ENCODE measurements at regions not wholly inside any gene's neighbourhood (a gene's known extent, or its start where the extent isn't known, plus 50 kb on each side); places are given as distances from the start of the nearest gene placed in this dataset.

DNA sequence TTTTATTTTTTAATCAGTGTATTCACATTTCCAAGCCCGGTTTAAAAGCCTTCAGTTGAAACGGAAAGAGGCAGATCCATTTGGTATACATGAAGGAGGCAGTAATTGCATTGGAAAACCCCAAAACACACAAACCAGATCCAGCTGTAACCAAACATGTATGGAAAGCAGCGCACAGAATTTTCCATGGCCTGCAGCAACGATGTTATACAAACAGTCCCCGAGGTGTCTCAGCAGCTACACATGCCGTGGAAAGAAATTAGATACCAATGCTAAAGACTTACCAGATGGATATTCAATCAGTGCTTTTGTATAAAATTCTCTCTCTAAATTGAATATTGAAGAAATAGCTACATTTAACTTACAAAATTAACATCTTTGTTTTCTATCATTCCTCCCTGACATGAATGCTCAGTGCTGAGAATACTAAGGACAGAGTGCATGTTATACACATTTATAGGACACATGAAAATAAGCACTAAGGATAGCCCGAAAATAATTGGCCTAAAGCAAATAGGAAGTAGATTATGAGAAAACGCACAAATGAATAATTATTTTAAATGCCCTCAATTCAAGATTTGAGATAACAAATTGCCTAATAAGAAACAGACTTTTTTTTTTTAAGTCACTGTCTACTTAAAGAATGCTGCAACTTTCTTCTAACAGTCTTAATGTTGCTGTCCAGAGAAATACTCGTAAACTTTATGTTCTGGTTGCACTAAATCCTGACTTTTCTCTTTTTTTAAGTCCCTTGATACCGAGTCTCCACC lies 713.1 kb downstream of the HDGFL1 start:
- intact Hi-C loops (cut with micrococcal nuclease), result no loop called here
- Histone ChIP-seq H3K27me3 (ENCODE audit: insufficient read depth, low read length) (no peaks in the 10 kb centered on the region), H3K79me2 (ENCODE audit: insufficient read depth, low read length) (no peaks in the 10 kb centered on the region), H3K4me2 (ENCODE audit: low read length) (no peak overlapping the region), H3K9me3 (ENCODE audit: control insufficient read depth in 1 of 2, insufficient read depth in 1 of 2, low read depth in 1 of 2, low read length in 2 of 2) (no peaks in the 10 kb centered on the region; a peak in 1 of 4 replicates), H3K36me3 (ENCODE audit: control insufficient read depth in 1 of 2, insufficient read depth in 2 of 2, low read length in 2 of 2) (no peaks in the 10 kb centered on the region), H4K20me1 (ENCODE audit: insufficient read depth) (no peaks in the 10 kb centered on the region), H3K27ac (ENCODE audit: low read depth, low read length) (no peak overlapping the region), H3K4me1 (ENCODE audit: control insufficient read depth in 1 of 2, insufficient read depth in 2 of 2, low read length in 2 of 2) (no peaks in the 10 kb centered on the region), H3K4me3 (replicated peaks in 1 of 2; ENCODE audit: low read depth in 1 of 2, low read length in 2 of 2) (no peak overlapping the region), H3K9ac (ENCODE audit: low read length) (no peak overlapping the region), H2AFZ (ENCODE audit: low read depth, low read length, poor library complexity, severe bottlenecking) (no peak overlapping the region), H3K9me2 (ENCODE audit: insufficient read depth) (no peaks in the 10 kb centered on the region)
- no TSS peak for BruUV-seq (replicated peaks)
- no peak for ATAC-seq
- TF ChIP-seq ZFX (IDR thresholded peaks at IDR 0.05), result no peak
- no peak for TF ChIP-seq POLR2AphosphoS5 (IDR thresholded peaks at IDR 0.05; ENCODE audit: low read depth, low read length)
- TF ChIP-seq SIN3A (IDR thresholded peaks at IDR 0.05; ENCODE audit: low read depth), result no peak
- TF ChIP-seq CBX3 (IDR thresholded peaks at IDR 0.05; ENCODE audit: low read depth), result no peak
- no peak for TF ChIP-seq ZBTB33 (IDR thresholded peaks at IDR 0.05; ENCODE audit: extremely low read depth, insufficient replicate concordance, low read length)
- no peak for TF ChIP-seq RAD21 (IDR thresholded peaks at IDR 0.05; ENCODE audit: low read depth)
- ChIA-PET RAD21 (ENCODE audit: low non-redundant PET in 1 of 2, low total read pairs in 2 of 2, uncharacterized antibody in 2 of 2, unreplicated experiment in 2 of 2) (no interaction called here), POLR2A (no interaction called here), CTCF (no interaction called here)
- DNase-seq (ENCODE audit: low read depth, low spot score), result no peak

- H3K27ac ChIP-seq (ENCODE audit: low read depth, low read length), result no peak overlapping the region
- H3K4me3 ChIP-seq (replicated peaks in 1 of 2; ENCODE audit: low read depth in 1 of 2, low read length in 2 of 2), result no peak overlapping the region
- BruUV-seq (replicated peaks), result no TSS peak
- ChIA-PET RAD21 (ENCODE audit: low non-redundant PET in 1 of 2, low total read pairs in 2 of 2, uncharacterized antibody in 2 of 2, unreplicated experiment in 2 of 2) (no interaction called here), POLR2A (no interaction called here), CTCF (no interaction called here)
- no peak overlapping the region for H3K4me2 ChIP-seq (ENCODE audit: low read length)
- no peak overlapping the region for H2AFZ ChIP-seq (ENCODE audit: low read depth, low read length, poor library complexity, severe bottlenecking)
- TF ChIP-seq, protein P1, sequence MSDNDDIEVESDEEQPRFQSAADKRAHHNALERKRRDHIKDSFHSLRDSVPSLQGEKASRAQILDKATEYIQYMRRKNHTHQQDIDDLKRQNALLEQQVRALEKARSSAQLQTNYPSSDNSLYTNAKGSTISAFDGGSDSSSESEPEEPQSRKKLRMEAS (IDR thresholded peaks at IDR 0.05), result no peak
- TF ChIP-seq EGR1 (IDR thresholded peaks at IDR 0.05; ENCODE audit: low read depth), result no peak
- no peak for TF ChIP-seq CEBPB (IDR thresholded peaks at IDR 0.05; ENCODE audit: low read depth)
- TF ChIP-seq JUND (IDR thresholded peaks at IDR 0.05), result no peak
- no peak for TF ChIP-seq ZBTB33 (IDR thresholded peaks at IDR 0.05; ENCODE audit: extremely low read depth, insufficient replicate concordance, low read length)
- TF ChIP-seq ZNF274 (IDR thresholded peaks at IDR 0.05; ENCODE audit: low read depth, low read length), result no peak
- TF ChIP-seq TCF7L2 (IDR thresholded peaks at IDR 0.05; ENCODE audit: borderline replicate concordance, extremely low read depth, insufficient read depth, insufficient read length), result no peak
- H3K9ac ChIP-seq (ENCODE audit: low read length), result no peak overlapping the region
- no peaks in the 10 kb centered on the region for H3K4me1 ChIP-seq (ENCODE audit: control insufficient read depth in 1 of 2, insufficient read depth in 2 of 2, low read length in 2 of 2)
- ATAC-seq (no peak), DNase-seq (ENCODE audit: low read depth, low spot score) (no peak)
- no peaks in the 10 kb centered on the region for H3K9me2 ChIP-seq (ENCODE audit: insufficient read depth)
- no peaks in the 10 kb centered on the region for H3K79me2 ChIP-seq (ENCODE audit: insufficient read depth, low read length)
- H3K36me3 ChIP-seq (ENCODE audit: control insufficient read depth in 1 of 2, insufficient read depth in 2 of 2, low read length in 2 of 2), result no peaks in the 10 kb centered on the region
- no peaks in the 10 kb centered on the region for H3K27me3 ChIP-seq (ENCODE audit: insufficient read depth, low read length)
- H4K20me1 ChIP-seq (ENCODE audit: insufficient read depth), result no peaks in the 10 kb centered on the region
- H3K9me3 ChIP-seq (ENCODE audit: control insufficient read depth in 1 of 2, insufficient read depth in 1 of 2, low read depth in 1 of 2, low read length in 2 of 2), result no peaks in the 10 kb centered on the region; a peak in 2 of 4 replicates
- intact Hi-C loops (cut with micrococcal nuclease), result no loop called here
Measured at GRCh38 chr6:23293653-23294052, 724.3 kb downstream of the HDGFL1 start.
